NB4 (cell line): ENCODE measurements at regions not wholly inside any gene's neighbourhood (a gene's known extent, or its start where the extent isn't known, plus 50 kb on each side); places are given as distances from the start of the nearest gene placed in this dataset.

Experiments used
- DNase-seq: peaks from one replicate; pipeline ENCODE4 v3.0.0; 2010; ENCODE audit warnings: low read depth
- H3K4me3 ChIP-seq: one replicate; pipeline ENCODE4 v1.5.1; 2011; ENCODE audit warnings: mild to moderate bottlenecking, low read depth, low read length, moderate library complexity
- CTCF ChIP-seq: IDR thresholded peaks from one replicate; pipeline ENCODE4 v1.5.1; 2012; ENCODE audit warnings: low read depth, low read length
- MAX ChIP-seq: IDR thresholded peaks from 2 replicates; pipeline ENCODE4 v1.6.1; 2011; ENCODE audit warnings: low read depth, low read length
- MYC ChIP-seq: IDR thresholded peaks from 2 replicates; pipeline ENCODE4 v1.6.1; 2011; ENCODE audit warnings: low read depth, low read length
- POLR2A ChIP-seq: IDR thresholded peaks from 2 replicates; pipeline ENCODE4 v1.6.1; 2011; ENCODE audit warnings: mild to moderate bottlenecking; ENCODE audit not compliant: insufficient read length; ENCODE audit errors: extremely low read depth

GRCh38 chr3:106255870-106256248 is 387.0 kb upstream of the CBLB start:
- H3K4me3 ChIP-seq: no peak overlapping the region
- DNase-seq: no peak
- TF ChIP-seq POLR2A: no peak
- TF ChIP-seq CTCF: no peak
- no peak for TF ChIP-seq MAX
- TF ChIP-seq MYC: no peak

GRCh38 chr3:106256249-106256957 is 387.6 kb upstream of the CBLB start:
- DNase-seq: no peak
- no peak overlapping the region for H3K4me3 ChIP-seq

GRCh38 chr3:106257172-106257571 is 388.4 kb upstream of the CBLB start:
- TF ChIP-seq MAX (no peak), CTCF (no peak), POLR2A (no peak)
- no peak for DNase-seq
- H3K4me3 ChIP-seq: peak overlapping the region; percentile 36

More at GRCh38 chr3:106256249-106256957, 387.6 kb upstream of the CBLB start:
- no peak for TF ChIP-seq POLR2A
- no peak for TF ChIP-seq CTCF

GRCh38 chr3:106261396-106261795 is 392.6 kb upstream of the CBLB start:
- H3K4me3 ChIP-seq: no peak overlapping the region
- TF ChIP-seq MAX: no peak
- TF ChIP-seq POLR2A: no peak
- TF ChIP-seq CTCF: no peak
- no peak for TF ChIP-seq MYC
- DNase-seq: no peak

GRCh38 chr3:106261915-106262683 is 393.3 kb upstream of the CBLB start:
- TF ChIP-seq MYC: no peak
- no peak for TF ChIP-seq CTCF
- no peak for TF ChIP-seq MAX
- no peak for TF ChIP-seq POLR2A
- H3K4me3 ChIP-seq: no peak overlapping the region
- no peak for DNase-seq
